Thyroid gland (tissue), 4 donors: ENCODE measurements at regions not wholly inside any gene's neighbourhood (a gene's known extent, or its start where the extent isn't known, plus 50 kb on each side); places are given as distances from the start of the nearest gene placed in this dataset.

Experiments used
- DNase-seq, 2 donors: peaks; one replicate each; pipeline ENCODE4 v3.0.0-alpha.2; 2019
- H3K27ac ChIP-seq, 3 donors: fragments of 200-600 bp; sonication (generic); 1 replicate in 2 of 3; 2 replicates in 1 of 3; pipeline ENCODE4 v1.5.1; 2016 to 2019; ENCODE audit warnings: mild to moderate bottlenecking in 1 of 3, moderate library complexity in 1 of 3
- H3K27me3 ChIP-seq: fragments of 200-600 bp; sonication (generic); one replicate; pipeline ENCODE4 v1.5.1; 2019
- H3K36me3 ChIP-seq, 2 donors: fragments of 200-600 bp; sonication (generic); one replicate each; pipeline ENCODE4 v1.5.1; 2016 to 2019
- H3K4me1 ChIP-seq, 2 donors: fragments of 200-600 bp; sonication (generic); one replicate each; pipeline ENCODE4 v1.5.1; 2017 to 2019
- H3K4me3 ChIP-seq, 3 donors: fragments of 200-600 bp; sonication (generic); replicated peaks in 1 of 3; 1 replicate in 2 of 3; 2 replicates in 1 of 3; pipeline ENCODE4 v1.5.1; 2016; ENCODE audit warnings: mild to moderate bottlenecking in 1 of 3
- H3K9me3 ChIP-seq: fragments of 200-600 bp; sonication (generic); one replicate; pipeline ENCODE4 v1.5.1; 2017
- POLR2A ChIP-seq, 2 donors: fragments of 450-650 bp; IDR thresholded peaks; one replicate each; pipeline ENCODE4 v1.6.1; 2017; ENCODE audit warnings: antibody characterized with exemption in 2 of 2, mild to moderate bottlenecking in 2 of 2, moderate library complexity in 1 of 2
- WGBS, 2 donors: methylation state at CpG; one replicate each; pipeline ENCODE4 v1.1.5; 2017; 5-methylcytosine and 5-hydroxymethylcytosine counted together
- intact Hi-C: fragments of 100-400 bp; cut with DNase I; formaldehyde crosslinking; loops from one replicate; pipeline ENCODE4 v1.15.1; 2023
- TF ChIP-seq, protein P1 (sequence below), 6 experiments: fragments of 200-600 bp in 3 of 6; fragments of 450-650 bp in 3 of 6; sonication (generic) in 3 of 6; IDR thresholded peaks; one replicate each; pipeline ENCODE4 v1.5.1; 2016 to 2019; ENCODE audit warnings: antibody characterized with exemption in 6 of 6, mild to moderate bottlenecking in 2 of 6, inconsistent platforms in 1 of 6, moderate library complexity in 1 of 6

DNA sequence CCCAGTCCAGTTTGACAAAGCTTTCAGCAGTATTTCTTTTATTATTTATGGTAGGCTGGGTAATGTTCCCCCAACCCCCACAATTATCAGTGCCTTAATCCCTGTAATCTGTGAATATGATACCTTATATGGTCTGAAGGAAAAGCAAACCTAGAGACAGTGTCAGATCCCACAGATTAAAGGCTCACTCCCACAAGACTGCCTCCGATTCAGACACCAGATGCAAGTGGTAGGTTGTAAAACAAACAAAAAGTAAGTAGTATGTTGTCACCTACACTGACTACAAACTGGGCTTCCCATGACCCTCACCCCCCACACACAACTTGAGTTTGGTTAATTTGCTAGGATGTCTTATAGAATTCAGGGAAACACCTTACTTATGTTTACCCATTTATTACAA lies 201.2 kb downstream of the NSG2 start:
- no peak overlapping the region for H3K27ac ChIP-seq
- 71 to 73% methylated on average over 1 of the region's 1 CpG for WGBS, 2 donors
- intact Hi-C loops = no loop called here
- no peaks in the 10 kb centered on the region for H3K4me1 ChIP-seq
- no peaks in the 10 kb centered on the region for H3K27me3 ChIP-seq
- H3K9me3 ChIP-seq = no peaks in the 10 kb centered on the region
- no peaks in the 10 kb centered on the region for H3K36me3 ChIP-seq
- TF ChIP-seq, protein P1, sequence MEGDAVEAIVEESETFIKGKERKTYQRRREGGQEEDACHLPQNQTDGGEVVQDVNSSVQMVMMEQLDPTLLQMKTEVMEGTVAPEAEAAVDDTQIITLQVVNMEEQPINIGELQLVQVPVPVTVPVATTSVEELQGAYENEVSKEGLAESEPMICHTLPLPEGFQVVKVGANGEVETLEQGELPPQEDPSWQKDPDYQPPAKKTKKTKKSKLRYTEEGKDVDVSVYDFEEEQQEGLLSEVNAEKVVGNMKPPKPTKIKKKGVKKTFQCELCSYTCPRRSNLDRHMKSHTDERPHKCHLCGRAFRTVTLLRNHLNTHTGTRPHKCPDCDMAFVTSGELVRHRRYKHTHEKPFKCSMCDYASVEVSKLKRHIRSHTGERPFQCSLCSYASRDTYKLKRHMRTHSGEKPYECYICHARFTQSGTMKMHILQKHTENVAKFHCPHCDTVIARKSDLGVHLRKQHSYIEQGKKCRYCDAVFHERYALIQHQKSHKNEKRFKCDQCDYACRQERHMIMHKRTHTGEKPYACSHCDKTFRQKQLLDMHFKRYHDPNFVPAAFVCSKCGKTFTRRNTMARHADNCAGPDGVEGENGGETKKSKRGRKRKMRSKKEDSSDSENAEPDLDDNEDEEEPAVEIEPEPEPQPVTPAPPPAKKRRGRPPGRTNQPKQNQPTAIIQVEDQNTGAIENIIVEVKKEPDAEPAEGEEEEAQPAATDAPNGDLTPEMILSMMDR (IDR thresholded peaks at IDR 0.05) = no peak
- no peak overlapping the region for H3K4me3 ChIP-seq
- DNase-seq = no peak

DNA sequence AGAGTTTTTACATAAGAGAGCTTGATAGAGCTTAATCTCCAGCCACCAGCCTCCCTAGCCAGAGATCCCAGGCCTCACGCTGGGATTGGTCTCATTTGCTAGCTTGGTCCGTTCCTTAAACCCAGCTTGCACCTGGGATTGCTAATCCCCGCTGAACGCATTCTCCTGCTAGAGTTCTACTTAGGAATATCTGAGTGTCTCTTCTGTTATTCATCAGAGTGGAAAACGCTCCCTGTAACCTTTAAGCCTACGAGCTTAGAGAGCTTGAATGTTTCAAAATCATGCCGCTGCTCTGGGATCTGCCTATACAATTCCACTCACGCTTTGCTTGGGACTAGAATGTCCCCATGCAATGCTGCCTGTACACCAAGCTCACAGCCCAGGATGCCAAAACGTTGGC lies 201.8 kb downstream of the NSG2 start:
- no peaks in the 10 kb centered on the region for H3K36me3 ChIP-seq
- H3K27ac ChIP-seq = no peak overlapping the region
- TF ChIP-seq, protein P1 (IDR thresholded peaks at IDR 0.05) = no peak
- no peak for TF ChIP-seq POLR2A (IDR thresholded peaks at IDR 0.05)
- intact Hi-C loops = no loop called here
- no peaks in the 10 kb centered on the region for H3K9me3 ChIP-seq
- no peak for DNase-seq
- H3K27me3 ChIP-seq = no peaks in the 10 kb centered on the region
- WGBS, 2 donors = 68 to 75% methylated on average over 9 of the region's 9 CpGs
- no peaks in the 10 kb centered on the region for H3K4me1 ChIP-seq
- no peak overlapping the region for H3K4me3 ChIP-seq

DNA sequence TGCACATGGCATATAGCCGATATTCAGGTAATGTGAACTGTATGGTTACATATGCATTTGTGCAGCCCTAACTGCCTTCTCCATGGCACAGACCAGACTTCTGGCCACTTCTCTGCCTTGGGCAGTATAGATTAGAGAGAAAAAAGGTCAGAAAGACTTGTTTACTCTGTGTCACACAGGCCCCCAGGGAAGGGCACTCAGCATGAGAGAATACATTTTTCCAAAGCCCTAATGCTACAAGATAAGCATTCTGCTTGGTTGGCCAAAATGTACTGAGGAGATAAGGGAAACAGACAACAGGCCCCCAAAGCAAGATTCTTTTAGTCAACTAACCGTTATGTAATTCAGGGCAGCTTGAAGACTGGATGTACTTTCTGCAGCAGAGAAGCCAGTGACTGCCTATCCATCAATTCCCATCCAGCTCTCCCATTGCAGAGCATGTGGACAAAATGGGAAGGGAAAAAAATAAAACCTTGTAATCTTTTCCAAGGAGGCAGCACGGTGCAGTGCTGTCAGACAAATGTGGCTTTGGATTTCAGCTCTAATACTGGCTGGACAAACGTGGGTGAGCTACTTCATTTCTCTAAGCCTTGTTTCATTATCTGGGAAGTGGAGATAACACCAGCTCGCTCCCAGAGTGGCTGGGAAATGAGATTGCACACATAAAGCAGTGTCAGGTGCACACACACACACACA lies 205.9 kb downstream of the NSG2 start:
- no peak overlapping the region for H3K4me3 ChIP-seq
- intact Hi-C loops = no loop called here
- 64 to 70% methylated on average over 5 of the region's 5 CpGs for WGBS, 2 donors
- H3K9me3 ChIP-seq = no peaks in the 10 kb centered on the region
- H3K27ac ChIP-seq = no peak overlapping the region
- no peaks in the 10 kb centered on the region for H3K36me3 ChIP-seq
- H3K4me1 ChIP-seq = no peaks in the 10 kb centered on the region
- no peaks in the 10 kb centered on the region for H3K27me3 ChIP-seq
- TF ChIP-seq, protein P1 (IDR thresholded peaks at IDR 0.05) = no peak
- no peak for TF ChIP-seq POLR2A (IDR thresholded peaks at IDR 0.05)
- DNase-seq = no peak

DNA sequence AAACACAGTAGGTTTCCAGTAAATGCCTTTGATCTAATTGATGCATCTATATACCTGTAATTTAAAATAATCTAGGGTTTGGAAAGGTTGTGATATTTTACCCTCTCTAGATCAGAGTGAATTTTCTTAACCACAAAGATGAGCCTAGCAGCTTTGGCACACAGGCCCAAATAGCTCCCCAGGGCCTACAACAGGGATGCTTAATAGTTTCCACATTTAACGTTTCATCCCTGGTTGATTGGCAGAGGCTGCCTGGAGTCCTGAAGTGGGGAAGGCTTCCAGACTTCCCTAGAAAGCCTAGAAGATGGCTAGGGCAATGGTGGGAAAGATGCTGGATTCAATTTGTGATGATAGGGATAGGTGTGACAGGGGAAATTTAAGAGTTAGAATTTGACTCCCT lies 206.6 kb downstream of the NSG2 start:
- Histone ChIP-seq H3K27me3 (no peaks in the 10 kb centered on the region), H3K4me1 (no peaks in the 10 kb centered on the region), H3K9me3 (no peaks in the 10 kb centered on the region), H3K36me3 (no peaks in the 10 kb centered on the region), H3K27ac (no peak overlapping the region), H3K4me3 (no peak overlapping the region)
- DNase-seq = no peak
- intact Hi-C loops = no loop called here
- TF ChIP-seq, protein P1 (IDR thresholded peaks at IDR 0.05) = no peak
- TF ChIP-seq POLR2A (IDR thresholded peaks at IDR 0.05) = no peak
- WGBS, 2 donors = 37 to 57% methylated on average over 1 of the region's 1 CpG

DNA sequence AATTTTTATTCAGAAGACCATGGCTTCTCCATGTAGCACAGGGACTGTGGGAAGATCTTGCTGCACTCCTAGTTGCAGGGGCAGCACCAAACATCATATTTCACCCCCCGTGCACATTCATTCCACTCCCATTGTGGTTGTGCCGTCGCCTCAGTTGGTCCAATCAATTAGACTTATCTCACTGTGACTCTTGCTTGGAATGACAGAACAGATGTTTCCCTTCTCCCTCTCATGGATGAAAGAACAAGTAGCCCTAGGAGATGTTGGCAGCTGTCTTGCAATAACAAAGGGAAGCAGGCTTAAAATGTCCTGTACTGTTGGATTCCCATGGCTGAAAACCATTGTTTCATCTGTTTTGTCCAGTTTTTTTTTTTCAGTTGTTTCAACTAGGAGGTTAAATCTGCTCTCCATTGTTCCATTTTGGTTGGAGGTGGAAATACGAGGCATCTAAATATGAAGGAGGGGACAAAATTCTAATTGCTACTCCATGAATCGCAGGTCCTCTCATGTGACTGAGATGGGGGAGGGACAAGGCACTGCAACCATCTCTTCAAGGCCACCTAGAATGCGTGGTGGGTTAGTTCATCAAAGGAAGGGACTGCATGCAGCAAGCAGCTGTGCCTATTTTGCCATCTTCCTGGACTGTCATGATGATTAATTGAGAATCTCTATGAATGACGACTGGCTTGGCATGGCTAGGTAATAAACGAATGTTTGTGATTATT lies 214.4 kb downstream of the NSG2 start:
- Histone ChIP-seq H3K27ac (no peak overlapping the region), H3K4me1 (no peaks in the 10 kb centered on the region), H3K36me3 (no peaks in the 10 kb centered on the region), H3K27me3 (no peaks in the 10 kb centered on the region), H3K9me3 (no peaks in the 10 kb centered on the region), H3K4me3 (no peak overlapping the region)
- 74 to 75% methylated on average over 8 of the region's 8 CpGs for WGBS, 2 donors
- DNase-seq = no peak
- intact Hi-C loops = no loop called here
- TF ChIP-seq POLR2A (IDR thresholded peaks at IDR 0.05) = no peak
- TF ChIP-seq, protein P1 (IDR thresholded peaks at IDR 0.05) = no peak
